ENCODE measurements at regions not wholly inside any gene's neighbourhood (a gene's known extent, or its start where the extent isn't known, plus 50 kb on each side); places are given as distances from the start of the nearest gene placed in this dataset.
A peak's percentile ranks its signal among the peaks of the same experiment; 100 is the strongest.

- no peak overlapping the region for H3K27ac ChIP-seq
- TF ChIP-seq CTCF (conservative IDR thresholded peaks at IDR 0.05) = no peak
These were observed 267.5 kb upstream of the SLC8A1 start for GRCh38 chr2:40719414-40719813.

- H3K27ac ChIP-seq = no peak overlapping the region
- TF ChIP-seq CTCF (conservative IDR thresholded peaks at IDR 0.05) = no peak
These were observed 269.7 kb upstream of the SLC8A1 start for GRCh38 chr2:40721595-40721994.

GRCh38 chr2:40723194-40723593 lies 271.3 kb upstream of the SLC8A1 start:
- TF ChIP-seq CTCF (conservative IDR thresholded peaks at IDR 0.05) = no peak

GRCh38 chr2:40725040-40725439 lies 273.1 kb upstream of the SLC8A1 start:
- peak overlapping the region; percentile 71 for H3K27ac ChIP-seq
- TF ChIP-seq CTCF (conservative IDR thresholded peaks at IDR 0.05) = no peak

More at GRCh38 chr2:40723194-40723593, 271.3 kb upstream of the SLC8A1 start:
- no peak overlapping the region for H3K27ac ChIP-seq

GRCh38 chr2:40725950-40726349 lies 274.1 kb upstream of the SLC8A1 start:
- peak overlapping the region; percentile 71 for H3K27ac ChIP-seq
- TF ChIP-seq CTCF (conservative IDR thresholded peaks at IDR 0.05) = no peak

GRCh38 chr2:40734797-40735196 lies 282.9 kb upstream of the SLC8A1 start:
- H3K27ac ChIP-seq = no peak overlapping the region
- TF ChIP-seq CTCF (conservative IDR thresholded peaks at IDR 0.05) = no peak

- H3K27ac ChIP-seq = peak overlapping the region; percentile 44
- no peak for TF ChIP-seq CTCF (conservative IDR thresholded peaks at IDR 0.05)
These were observed 285.3 kb upstream of the SLC8A1 start for GRCh38 chr2:40737180-40737579.

- no peak overlapping the region for H3K27ac ChIP-seq
- TF ChIP-seq CTCF (conservative IDR thresholded peaks at IDR 0.05) = no peak
These were observed 288.5 kb upstream of the SLC8A1 start for GRCh38 chr2:40740419-40740818.

Data from VCaP (cell line).